GM12872 (cell line): ENCODE measurements at regions not wholly inside any gene's neighbourhood (a gene's known extent, or its start where the extent isn't known, plus 50 kb on each side); places are given as distances from the start of the nearest gene placed in this dataset.

Experiments
- CTCF ChIP-seq: IDR thresholded peaks from 3 replicates; pipeline ENCODE4 v1.5.1; 2011; ENCODE audit warnings: low read depth, mild to moderate bottlenecking, low read length, moderate library complexity; ENCODE audit not compliant: insufficient read depth

GRCh38 chr4:23539969-23540569 is 349.8 kb downstream of the PPARGC1A start:
- no peak for TF ChIP-seq CTCF

- TF ChIP-seq CTCF = no peak
Measured at GRCh38 chr4:23533859-23534258, 356.0 kb downstream of the PPARGC1A start.

- no peak for TF ChIP-seq CTCF
Measured at GRCh38 chr4:23516716-23517115, 373.1 kb downstream of the PPARGC1A start.

DNA sequence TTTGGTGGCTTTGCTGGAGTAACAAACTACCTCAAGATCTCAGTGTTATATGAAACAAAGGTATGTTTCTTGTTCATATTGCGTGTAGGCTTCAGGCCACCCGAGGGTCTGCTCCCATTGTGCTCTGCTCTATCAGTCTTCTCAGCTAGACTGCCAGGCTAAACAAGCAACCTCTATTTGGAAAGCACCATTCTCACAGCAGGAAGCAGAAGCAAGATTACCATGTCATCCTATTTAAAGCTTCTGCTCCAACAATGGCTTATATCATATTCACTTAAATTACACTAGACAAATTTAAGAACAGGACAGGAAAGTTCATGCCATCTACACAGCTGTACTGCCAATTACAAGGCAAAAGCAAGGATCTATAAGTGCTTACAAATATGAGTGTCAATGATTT is 385.8 kb downstream of the PPARGC1A start:
- TF ChIP-seq CTCF = no peak

- no peak for TF ChIP-seq CTCF
Measured at GRCh38 chr4:23500894-23501449, 388.9 kb downstream of the PPARGC1A start.

DNA sequence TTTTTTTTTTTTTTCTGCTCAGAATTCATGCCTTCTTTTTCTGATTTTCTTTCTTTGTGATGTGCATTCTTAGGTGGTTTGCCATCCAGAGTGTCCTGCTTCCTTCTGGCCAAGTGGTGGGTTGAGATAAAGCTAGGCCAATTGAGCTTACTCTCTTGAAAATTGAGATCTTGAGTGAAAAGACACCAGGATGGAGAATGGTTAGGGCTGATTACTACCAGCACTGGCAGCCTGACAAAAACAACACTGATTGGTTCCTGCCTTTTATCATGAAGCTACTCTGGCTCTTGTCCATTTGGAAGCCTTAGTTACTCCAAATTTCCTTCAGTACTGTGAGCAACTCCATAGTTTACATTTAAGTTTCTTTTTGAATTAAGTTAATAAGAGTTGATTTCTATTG is 404.0 kb downstream of the PPARGC1A start:
- no peak for TF ChIP-seq CTCF

GRCh38 chr4:23484689-23485088 is 405.2 kb downstream of the PPARGC1A start:
- no peak for TF ChIP-seq CTCF
